CD4-positive, alpha-beta T cell (primary cell): ENCODE measurements at regions not wholly inside any gene's neighbourhood (a gene's known extent, or its start where the extent isn't known, plus 50 kb on each side); places are given as distances from the start of the nearest gene placed in this dataset.

Experiments
- ATAC-seq: fragments of 200-7000 bp; cut with Tn5 transposase; one replicate; pipeline ENCODE4 v1.10.0; 2022; ENCODE audit warnings: mild to moderate bottlenecking; ENCODE audit not compliant: poor library complexity
- CTCF ChIA-PET: fragments of 350-600 bp; sonication (Branson Sonifier 250); formaldehyde crosslinking; loops from one replicate; lab custom pipeline; 2021; ENCODE audit warnings: antibody characterized with exemption, inconsistent platforms; lab: Charles Lee
- POLR2A ChIA-PET: fragments of 350-600 bp; sonication (Branson Sonifier 250); formaldehyde crosslinking; loops from one replicate; lab custom pipeline; 2021; ENCODE audit warnings: antibody characterized with exemption, inconsistent platforms; lab: Charles Lee
- DNase-seq, 14 experiments: peaks; one replicate each; pipeline ENCODE4 v3.0.0-alpha.2; 2013 to 2020; ENCODE audit warnings: mixed read lengths in 2 of 14
- H3K27ac ChIP-seq, 2 donors: one replicate each; pipeline versions ENCODE4 v1.5.1 to v1.7.0; 2013; ENCODE audit warnings: low read length in 2 of 2, low read depth in 1 of 2, mild to moderate bottlenecking in 1 of 2
- H3K27me3 ChIP-seq, 2 experiments: 1 replicate in 1 of 2; 2 replicates in 1 of 2; pipeline versions ENCODE4 v1.6.1 to v1.7.0; 2013; ENCODE audit warnings: low read length in 2 of 2, control low read depth in 1 of 2, mild to moderate bottlenecking in 1 of 2, moderate library complexity in 1 of 2; ENCODE audit not compliant: insufficient read depth in 2 of 2, control insufficient read depth in 1 of 2
- H3K36me3 ChIP-seq: one replicate; pipeline ENCODE4 v1.6.1; 2013; ENCODE audit warnings: low read length, control low read depth; ENCODE audit not compliant: insufficient read depth
- H3K4me1 ChIP-seq: one replicate; pipeline ENCODE4 v1.6.1; 2013; ENCODE audit warnings: low read length, control low read depth; ENCODE audit not compliant: insufficient read depth
- H3K4me3 ChIP-seq: one replicate; pipeline ENCODE4 v1.5.1; 2013; ENCODE audit warnings: mild to moderate bottlenecking, low read length, moderate library complexity
- H3K9me3 ChIP-seq, 2 experiments: 1 replicate in 1 of 2; 2 replicates in 1 of 2; pipeline versions ENCODE4 v1.6.1 to v1.7.0; 2013; ENCODE audit warnings: low read length in 2 of 2, mild to moderate bottlenecking in 2 of 2, control low read depth in 1 of 2, moderate library complexity in 1 of 2; ENCODE audit not compliant: control insufficient read depth in 1 of 2, insufficient read depth in 1 of 2
- H3K27ac Mint-ChIP-seq: one replicate; pipeline ENCODE4 v1.8.0; 2020; ENCODE audit warnings: mixed read lengths
- H3K27me3 Mint-ChIP-seq: one replicate; pipeline ENCODE4 v1.8.0; 2021; ENCODE audit warnings: mixed read lengths
- H3K36me3 Mint-ChIP-seq: one replicate; pipeline ENCODE4 v1.8.0; 2021; ENCODE audit warnings: low read depth, mixed read lengths
- H3K4me1 Mint-ChIP-seq: one replicate; pipeline ENCODE4 v1.8.0; 2021; ENCODE audit warnings: low read depth, mixed read lengths
- H3K4me3 Mint-ChIP-seq: one replicate; pipeline ENCODE4 v1.8.0; 2020; ENCODE audit warnings: mild to moderate bottlenecking, mixed read lengths
- H3K9me3 Mint-ChIP-seq: one replicate; pipeline ENCODE4 v1.8.0; 2020; ENCODE audit warnings: mixed read lengths
- CTCF ChIP-seq: fragments of 200-600 bp; IDR thresholded peaks from one replicate; pipeline ENCODE4 v1.8.0; 2022; ENCODE audit warnings: antibody characterized with exemption, mild to moderate bottlenecking
- intact Hi-C, 2 experiments: fragments of 100-400 bp; cut with DNase I in 1 of 2; cut with micrococcal nuclease in 1 of 2; formaldehyde crosslinking; loops; one replicate each; pipeline versions ENCODE4 v1.15.1 to v1.9.0; 2023 to 2025; cut with DNase I, micrococcal nuclease

GRCh38 chr6:56363796-56364430 lies 116.5 kb upstream of the COL21A1 start:
- DNase-seq: no peak
- no peak overlapping the region for H3K4me3 ChIP-seq
- POLR2A ChIA-PET: no interaction called here
- no peaks in the 10 kb centered on the region for H3K36me3 ChIP-seq
- no peaks in the 10 kb centered on the region for H3K4me1 ChIP-seq
- no peaks in the 10 kb centered on the region for H3K27me3 ChIP-seq
- Mint-ChIP-seq H3K27ac (no peak overlapping the region), H3K36me3 (no peaks in the 10 kb centered on the region), H3K27me3 (no peaks in the 10 kb centered on the region), H3K4me1 (no peaks in the 10 kb centered on the region), H3K4me3 (no peak overlapping the region), H3K9me3 (no peaks in the 10 kb centered on the region)
- no peak for TF ChIP-seq CTCF
- no peak for ATAC-seq
- no peak overlapping the region for H3K27ac ChIP-seq
- CTCF ChIA-PET: no interaction called here
- intact Hi-C loops: no loop called here
- H3K9me3 ChIP-seq: no peaks in the 10 kb centered on the region

GRCh38 chr6:56361812-56362211 lies 114.4 kb upstream of the COL21A1 start:
- DNase-seq (no peak), ATAC-seq (no peak)
- Histone ChIP-seq H3K4me3 (no peak overlapping the region), H3K9me3 (no peaks in the 10 kb centered on the region), H3K4me1 (no peaks in the 10 kb centered on the region), H3K27ac (no peak overlapping the region), H3K36me3 (no peaks in the 10 kb centered on the region), H3K27me3 (no peaks in the 10 kb centered on the region)
- no peaks in the 10 kb centered on the region for H3K4me1 Mint-ChIP-seq
- ChIA-PET CTCF (interaction anchor here (1.0 kb wide), 1 partner anchor 13 kb away, joined by 3 read pairs; no protein-coding TSS in a partner anchor), POLR2A (no interaction called here)
- intact Hi-C loops: no loop called here
- no peaks in the 10 kb centered on the region for H3K36me3 Mint-ChIP-seq
- H3K27ac Mint-ChIP-seq: no peak overlapping the region
- H3K4me3 Mint-ChIP-seq: no peak overlapping the region
- TF ChIP-seq CTCF: no peak
- no peaks in the 10 kb centered on the region for H3K9me3 Mint-ChIP-seq
- no peaks in the 10 kb centered on the region for H3K27me3 Mint-ChIP-seq

DNA sequence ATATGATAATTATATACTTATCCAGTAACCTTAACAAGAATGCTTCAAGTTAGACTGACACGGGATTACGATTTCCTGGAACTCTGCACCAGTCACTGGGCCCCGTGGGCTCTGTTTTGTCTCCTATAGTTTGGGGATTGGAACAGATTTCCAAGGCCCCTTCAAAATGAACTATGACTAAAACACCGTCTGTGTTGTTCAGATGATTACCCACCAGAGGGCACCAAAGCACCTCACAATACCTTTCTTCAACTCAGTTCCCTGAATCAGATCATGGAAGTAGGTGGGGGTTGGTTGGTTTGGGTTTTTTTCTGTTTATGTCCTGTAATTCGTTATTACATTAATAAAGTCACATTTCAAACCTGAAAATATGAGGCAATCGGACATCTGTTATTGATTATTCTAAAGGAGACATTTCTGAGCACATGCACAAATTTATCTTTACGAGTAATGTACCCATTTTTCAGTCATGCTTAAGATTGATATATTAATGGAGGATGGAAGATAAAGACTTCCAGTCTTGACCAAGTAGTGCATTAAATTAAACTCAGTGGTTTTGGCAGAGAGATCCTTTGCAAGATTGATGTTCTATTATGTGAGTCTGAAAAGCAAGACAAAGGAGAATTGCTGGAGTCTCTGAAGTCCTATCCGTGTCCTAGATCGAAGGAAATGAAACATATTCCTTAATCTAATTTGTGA lies 112.0 kb upstream of the COL21A1 start:
- H3K9me3 ChIP-seq: no peaks in the 10 kb centered on the region
- intact Hi-C loops: loop anchor here (1.0 to 5.0 kb wide), 7 partner anchors 211 to 958 kb away; partner anchors contain the start of gene PRIM2 (in 2 of the 2)
- no peaks in the 10 kb centered on the region for H3K27me3 ChIP-seq
- no peaks in the 10 kb centered on the region for H3K4me1 ChIP-seq
- Mint-ChIP-seq H3K9me3 (no peaks in the 10 kb centered on the region), H3K36me3 (no peaks in the 10 kb centered on the region), H3K27ac (no peak overlapping the region), H3K4me1 (no peaks in the 10 kb centered on the region), H3K27me3 (no peaks in the 10 kb centered on the region), H3K4me3 (no peak overlapping the region)
- ATAC-seq (peak; percentile 68), DNase-seq (peak in 13 of 14 experiments; percentile 7 to 73 (median 34))
- H3K36me3 ChIP-seq: no peaks in the 10 kb centered on the region
- no peak overlapping the region for H3K27ac ChIP-seq
- ChIA-PET CTCF (interaction anchor here (0.9 kb wide), 1 partner anchor 236 kb away, joined by 3 read pairs; no protein-coding TSS in a partner anchor), POLR2A (no interaction called here)
- no peak overlapping the region for H3K4me3 ChIP-seq
- peak; percentile 92 for TF ChIP-seq CTCF
